Stimulated activated CD8-positive, alpha-beta memory T cell treated with anti-CD3 and anti-CD28 coated beads, Interleukin-4, amount 100 ng/mL, for 48 hours (primary cell): ENCODE measurements at regions not wholly inside any gene's neighbourhood (a gene's known extent, or its start where the extent isn't known, plus 50 kb on each side); places are given as distances from the start of the nearest gene placed in this dataset.
"Not testable (repeated sequence)": the region's sequence is repeated elsewhere in the genome, so short reads cannot be mapped to it uniquely, and the experiment has no call there.

ENCODE experiments used
- DNase-seq: peaks from one replicate; pipeline ENCODE4 v3.0.0-alpha.2; 2020

DNA sequence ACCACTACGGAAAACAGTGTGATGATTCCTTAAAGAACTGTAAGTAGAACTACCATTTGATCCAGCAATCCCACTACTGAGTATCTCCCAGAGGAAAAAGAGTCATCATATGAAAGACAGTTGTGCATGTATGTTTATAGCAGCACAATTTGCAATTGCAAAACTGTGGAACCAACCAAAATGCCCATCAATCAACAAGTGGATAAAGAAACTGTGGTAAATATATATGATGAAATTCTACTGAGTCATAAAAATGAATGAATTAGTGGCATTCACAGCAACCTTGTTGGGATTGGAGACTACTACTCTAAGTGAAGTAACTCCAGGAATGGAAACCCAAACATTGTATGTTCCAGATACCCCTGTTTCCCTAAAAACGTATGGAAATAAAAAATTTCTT, 337.0 kb upstream of the PTBP2 start:
- no peak for DNase-seq

DNA sequence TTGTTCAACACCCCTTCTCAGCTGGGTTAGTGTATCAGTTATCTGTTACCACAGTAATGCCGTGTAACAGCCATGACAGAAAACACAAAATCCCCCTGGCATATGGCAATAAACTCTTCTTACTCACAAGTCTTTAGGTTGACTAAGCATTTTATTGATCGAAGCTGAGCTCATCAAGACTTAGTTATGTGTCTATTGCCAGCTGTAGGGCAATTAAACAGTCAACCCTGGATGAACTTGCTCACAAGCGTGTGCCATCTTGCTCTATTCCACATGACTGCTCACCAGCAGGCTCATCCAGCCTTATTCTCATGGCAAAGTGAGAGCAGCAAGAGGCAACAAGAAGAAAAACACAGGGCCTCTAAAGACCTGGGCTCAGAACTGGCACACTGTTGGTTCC, 333.8 kb upstream of the PTBP2 start:
- no peak for DNase-seq

DNA sequence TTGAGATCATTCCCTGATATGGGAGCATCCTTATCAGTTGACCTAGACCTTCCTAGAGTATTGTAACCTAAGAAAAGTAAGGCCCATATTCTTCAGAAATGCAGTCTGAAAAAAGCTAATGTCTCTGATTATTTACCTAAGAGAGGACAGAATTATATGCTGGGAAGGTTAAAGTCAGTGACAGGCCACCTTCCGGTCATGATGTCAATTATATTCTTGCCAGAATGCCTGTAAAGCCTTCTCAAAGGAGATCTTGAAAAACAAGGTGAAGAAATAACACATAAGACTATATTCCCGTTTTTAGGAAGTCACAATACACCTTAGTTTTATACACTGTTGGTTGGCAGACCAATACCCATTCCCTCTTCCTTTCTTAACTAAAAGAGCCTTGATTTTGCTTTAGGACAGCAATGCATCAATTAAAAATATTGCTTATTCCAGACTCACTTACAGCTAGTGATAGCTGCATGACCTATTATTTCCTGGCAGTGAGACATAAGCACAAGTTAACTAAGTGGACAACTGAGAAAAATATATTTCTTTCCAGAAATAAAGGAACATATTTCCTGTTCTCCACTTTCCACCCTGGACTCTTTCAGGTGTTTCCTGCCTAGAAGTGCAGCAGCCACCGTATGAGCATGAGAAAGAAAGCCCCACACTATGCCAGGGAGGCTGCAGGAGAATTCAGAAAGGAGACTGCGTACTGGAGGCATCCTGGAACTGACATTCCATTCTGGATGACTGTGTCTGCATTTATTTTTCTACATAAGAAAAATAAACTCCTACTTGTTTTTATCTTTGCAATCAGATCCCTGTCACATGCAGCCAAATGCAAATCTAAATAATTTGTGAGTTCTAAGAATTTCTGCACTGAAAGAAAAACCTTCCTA, 332.9 kb upstream of the PTBP2 start:
- DNase-seq, result no peak

DNA sequence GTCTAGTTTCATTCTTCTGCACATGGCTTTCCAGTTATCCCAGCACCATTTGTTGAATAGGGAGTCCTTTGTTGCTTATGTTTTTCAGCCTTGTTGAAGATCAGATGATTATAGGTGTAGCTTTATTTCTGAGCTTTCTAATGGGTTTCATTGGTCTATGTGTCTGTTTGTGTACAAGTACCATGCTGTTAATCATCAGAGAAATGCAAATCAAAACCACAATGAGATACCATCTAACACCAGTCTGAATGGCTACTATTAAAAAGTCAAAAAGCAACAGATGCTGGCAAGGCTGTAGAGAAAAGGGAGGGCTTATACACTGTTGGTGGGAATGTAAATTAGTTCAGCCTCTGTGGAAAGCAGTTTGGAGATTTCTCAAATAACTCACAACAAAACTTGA, 321.5 kb upstream of the PTBP2 start:
- DNase-seq, result no peak

DNA sequence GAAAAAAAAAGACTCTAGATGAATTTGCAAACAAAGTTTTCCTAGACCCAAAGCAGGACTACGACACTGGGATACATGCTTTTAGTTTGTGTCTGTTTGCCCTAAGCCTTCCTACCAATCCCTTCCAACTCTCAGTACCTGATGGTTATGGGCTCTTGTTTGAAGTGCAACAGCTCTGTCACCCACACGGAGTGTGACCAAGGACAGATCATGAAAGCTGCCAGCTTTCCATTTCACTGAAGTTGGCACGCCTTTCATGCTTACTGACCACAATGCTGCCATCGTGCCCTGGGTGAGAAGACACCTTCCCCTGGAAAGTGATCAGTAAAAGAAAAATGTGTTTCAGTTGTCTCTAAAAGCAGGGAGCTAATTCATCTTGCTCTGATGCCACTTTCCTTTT, 312.5 kb upstream of the PTBP2 start:
- DNase-seq, result no peak

DNA sequence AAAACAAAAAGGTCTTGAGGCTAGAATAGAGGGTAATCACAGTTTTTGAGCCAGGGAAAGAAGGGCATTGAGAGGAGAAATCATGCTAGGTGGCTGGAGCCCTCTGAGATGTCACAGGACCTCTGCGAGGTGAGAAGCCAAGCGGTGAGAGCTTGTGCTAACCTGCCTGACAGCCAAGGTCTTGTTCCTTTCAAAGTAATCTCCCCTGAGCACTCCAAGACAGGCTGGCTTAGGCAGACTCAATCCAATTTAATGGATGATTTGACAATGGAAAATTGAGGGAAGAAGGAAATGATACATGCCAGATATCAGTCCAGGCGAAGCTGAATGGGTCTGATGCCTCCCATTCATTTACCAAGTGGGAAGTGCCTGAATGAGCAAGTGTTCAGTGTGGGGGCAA, 311.9 kb upstream of the PTBP2 start:
- DNase-seq, result no peak

DNA sequence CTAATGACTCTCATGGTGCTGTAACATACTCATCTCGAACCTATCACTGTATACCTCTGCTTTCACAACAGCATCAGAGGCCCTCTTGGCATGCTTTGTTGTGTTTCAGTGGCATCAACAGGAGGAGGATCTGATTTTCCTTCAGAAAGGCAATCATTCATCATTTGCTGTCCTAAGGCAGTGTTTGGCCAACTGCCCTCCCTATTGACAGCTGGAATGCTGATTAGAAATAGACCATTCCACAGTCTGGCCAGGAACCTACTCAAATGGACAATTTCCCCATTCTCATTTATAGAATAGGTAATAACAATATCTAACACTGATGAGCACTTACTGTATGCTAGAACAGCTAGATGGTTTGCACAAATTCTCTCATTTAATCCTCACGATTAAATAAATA, 310.6 kb upstream of the PTBP2 start:
- no peak for DNase-seq

DNA sequence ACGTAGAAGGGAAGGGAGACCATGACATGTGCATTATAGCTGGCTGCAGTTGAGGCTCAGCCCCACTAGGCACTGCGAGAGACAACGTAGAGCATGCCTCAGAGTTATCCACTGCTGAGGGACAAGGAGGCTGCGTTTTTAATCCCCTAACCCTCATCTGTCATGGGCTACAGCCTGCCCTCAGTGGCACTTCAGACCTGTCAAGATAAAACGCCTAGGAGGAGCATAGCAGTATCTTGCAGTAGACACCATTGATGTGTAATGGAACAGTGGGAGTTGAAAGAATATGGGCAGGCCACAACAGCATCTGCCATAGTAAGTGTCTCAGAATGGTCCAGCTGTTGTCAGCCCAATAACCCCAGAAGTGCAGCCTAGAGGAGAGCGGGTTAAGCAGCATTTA, 307.0 kb upstream of the PTBP2 start:
- DNase-seq, result no peak

DNA sequence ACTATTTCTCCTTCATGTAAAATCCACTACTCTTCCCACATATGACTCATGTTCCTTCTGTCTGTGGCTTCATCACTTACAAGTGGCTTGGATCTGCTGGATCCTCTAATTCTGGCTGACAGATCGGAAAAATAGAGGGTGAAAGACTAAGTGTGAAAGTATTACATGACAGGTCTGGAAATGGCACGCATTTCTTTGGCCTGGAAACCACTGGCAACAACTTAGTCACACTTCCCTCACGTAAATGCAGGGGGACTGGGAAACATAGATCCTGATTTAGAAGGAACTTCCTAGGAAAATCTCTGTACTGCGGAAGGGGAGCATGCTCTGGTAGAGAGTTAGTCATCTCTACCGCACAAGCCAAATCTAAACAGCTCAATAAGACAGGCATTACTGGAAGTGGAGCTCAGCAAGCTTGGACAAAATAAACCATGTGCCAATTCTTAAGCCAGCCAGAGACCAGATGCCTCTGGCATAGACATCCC, 305.4 kb upstream of the PTBP2 start:
- no peak for DNase-seq

DNA sequence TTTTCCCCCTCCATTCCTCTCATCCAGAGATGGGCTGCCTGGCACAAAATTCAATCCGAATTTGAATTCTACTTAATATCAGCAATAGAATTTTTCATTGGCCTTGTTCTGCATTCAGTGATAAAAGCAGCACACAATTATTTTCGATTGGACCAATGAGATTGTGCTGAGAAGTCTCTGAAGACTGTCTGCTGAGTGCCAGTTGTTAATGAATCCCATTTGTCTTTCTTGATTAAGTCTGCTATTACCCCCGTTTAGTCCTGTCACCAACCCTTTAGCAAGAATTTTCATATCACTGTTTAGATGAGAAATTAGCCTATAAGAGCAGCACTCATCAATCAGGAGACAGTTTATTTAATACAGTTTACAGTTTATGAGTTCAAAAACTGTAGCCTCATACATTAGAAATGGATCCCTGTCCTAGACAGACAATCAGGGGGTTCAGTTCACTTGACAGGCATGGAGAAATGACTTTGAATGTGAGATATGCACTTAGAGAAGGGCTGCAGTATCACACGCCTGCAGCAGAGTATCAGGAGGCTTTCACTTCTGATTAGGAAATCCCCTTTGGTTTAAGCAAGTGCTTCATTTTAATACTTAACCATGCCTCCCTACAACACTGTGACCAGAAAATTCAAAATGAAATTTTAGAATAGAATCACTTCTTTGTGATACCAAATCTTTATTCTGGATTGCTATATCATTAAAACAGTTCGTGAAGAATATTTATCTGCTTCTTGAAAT, 304.7 kb upstream of the PTBP2 start:
- DNase-seq, result no peak

DNA sequence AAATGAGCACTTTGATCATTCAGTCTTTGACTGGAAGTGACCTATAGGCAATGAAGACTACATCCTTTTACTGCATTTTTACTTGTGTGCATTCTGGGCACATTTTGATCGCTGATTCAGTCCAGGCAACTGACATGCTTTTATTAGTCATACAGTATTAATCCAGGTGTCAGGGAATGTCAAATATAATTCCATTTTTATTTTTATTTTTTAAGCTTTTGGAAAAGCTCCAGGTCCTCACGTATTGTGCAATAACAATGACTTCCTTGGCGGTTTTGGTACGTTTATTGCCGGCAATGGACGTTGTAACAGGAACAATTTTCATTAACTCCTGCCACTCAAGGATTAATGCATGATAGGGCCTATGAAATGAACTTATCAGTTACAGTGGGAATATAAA, 302.6 kb upstream of the PTBP2 start:
- DNase-seq, result no peak

DNA sequence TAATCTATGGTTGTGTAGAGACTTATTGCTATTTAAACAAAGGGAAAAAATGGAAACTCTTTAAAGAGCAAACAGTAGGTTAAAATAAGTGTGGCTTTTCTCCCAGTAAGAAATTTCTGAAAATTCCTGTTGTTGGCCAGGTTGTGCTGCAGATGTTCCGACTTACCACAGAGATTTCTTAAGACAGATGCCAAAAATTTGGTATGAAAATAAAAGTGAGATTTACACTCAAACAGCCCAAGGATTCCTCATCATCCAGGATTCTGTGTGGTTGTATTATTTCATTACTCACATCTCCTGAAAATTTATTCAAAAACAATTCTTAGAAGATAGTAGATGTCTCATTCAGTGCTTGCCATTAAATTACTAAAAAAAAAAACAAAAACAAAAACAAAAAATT, 296.7 kb upstream of the PTBP2 start:
- DNase-seq, result no peak

DNA sequence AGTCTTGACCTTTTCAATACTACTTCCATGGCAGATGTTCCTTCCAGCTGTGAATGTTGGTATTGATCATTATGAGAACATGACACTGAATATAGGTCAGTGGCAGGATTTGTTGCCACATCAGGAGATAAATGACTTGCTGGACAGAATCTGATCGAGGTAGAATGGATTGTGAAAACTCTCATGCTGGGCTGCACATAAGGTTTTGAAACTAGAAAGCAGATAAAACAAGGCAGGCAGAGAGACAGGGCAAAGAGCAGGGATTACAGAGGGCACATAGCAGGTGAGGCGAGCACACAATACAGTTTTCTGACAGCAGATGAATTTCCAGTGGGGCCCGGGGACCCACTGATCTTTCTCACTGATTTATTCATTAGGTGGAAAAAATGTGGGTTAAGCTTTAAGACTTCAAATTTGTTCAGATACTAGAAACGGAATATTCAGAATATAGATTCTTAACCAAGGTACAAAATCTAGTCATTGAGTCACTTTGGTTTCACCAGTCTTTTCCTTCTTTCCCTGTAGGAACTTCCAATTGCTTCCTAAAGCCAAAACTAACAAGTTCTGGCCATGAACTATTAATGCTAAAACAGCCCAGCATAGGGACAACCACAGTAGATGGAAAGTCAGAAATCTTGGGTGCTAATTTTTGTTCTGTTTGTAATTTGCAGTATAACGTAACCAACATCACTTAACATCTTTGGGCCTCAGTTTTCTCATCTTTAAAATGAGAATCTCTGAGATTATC, 296.0 kb upstream of the PTBP2 start:
- DNase-seq, result no peak

DNA sequence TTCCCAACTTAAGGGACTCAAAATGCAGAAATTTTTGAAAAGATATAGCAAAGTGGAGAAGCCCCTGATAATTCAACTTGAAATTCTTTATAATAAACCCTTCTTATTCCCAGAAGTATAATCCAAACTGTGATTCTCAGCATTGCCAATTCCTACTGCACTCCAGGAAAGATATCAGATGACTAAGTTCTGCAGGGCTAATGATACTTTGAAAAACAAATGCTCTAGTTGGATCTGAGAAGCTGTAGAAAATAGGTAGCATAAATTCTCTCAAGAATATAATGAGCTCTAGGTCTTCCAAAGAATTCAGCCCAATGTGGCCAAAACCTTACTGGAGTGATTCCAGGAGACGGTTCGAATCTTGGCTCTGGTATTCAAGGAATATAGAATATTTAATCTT, 294.0 kb upstream of the PTBP2 start:
- no peak for DNase-seq

DNA sequence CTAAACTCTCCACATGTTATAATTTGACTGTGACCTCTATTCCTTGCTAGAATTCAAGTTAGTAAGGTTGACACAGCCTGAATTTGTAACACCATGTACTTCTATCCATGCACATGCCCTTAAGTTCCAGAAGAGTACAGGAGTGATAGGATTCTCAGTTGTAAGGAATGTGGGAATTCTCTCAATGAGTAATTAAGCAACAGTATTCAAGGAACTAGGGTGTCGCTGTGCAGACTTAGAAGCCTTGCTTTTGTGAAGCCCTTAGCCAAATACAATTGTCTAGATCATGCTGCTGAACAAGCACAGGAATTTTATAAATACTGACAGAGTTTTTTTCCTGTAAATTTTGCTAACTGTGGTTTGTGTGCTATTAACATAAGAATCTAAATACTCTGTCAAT, 276.3 kb upstream of the PTBP2 start:
- no peak for DNase-seq

DNA sequence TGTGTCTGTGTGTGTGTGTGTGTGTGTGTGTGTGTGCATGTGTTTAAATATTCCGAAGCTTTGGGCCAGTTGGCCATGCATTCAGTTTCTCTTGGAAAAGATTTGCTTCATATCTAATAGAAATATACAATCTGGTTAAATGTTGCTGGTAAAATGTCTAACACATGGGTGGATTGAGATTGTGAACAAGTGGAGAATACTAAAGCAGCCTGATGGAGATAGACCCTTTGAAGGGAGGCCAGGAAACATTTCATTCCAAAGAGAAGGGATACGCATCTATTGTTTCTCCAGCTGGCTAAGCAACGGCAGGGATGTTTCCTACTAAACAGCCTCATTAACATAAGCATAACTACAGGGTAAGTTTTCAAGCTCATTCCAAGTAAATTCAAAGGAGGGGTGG, 257.5 kb upstream of the PTBP2 start:
- DNase-seq, result no peak

DNA sequence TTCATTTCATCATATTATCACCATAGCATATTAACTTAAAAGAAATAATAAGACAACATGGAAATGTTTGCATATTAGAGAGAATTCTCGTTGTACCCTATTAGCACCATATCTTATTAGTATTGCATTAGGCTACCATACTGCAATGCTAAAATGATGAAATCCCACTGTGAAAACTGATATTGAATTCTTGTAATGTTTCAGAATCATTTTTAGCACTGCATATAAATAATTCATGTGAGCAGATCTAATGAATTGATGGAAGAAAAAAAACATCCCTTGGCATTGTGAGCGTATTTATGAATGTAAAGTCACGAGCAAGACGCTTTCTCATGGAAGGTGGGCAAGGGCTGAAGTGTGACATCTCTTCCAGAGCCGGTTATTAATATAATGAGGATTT, 257.1 kb upstream of the PTBP2 start:
- DNase-seq, result no peak

DNA sequence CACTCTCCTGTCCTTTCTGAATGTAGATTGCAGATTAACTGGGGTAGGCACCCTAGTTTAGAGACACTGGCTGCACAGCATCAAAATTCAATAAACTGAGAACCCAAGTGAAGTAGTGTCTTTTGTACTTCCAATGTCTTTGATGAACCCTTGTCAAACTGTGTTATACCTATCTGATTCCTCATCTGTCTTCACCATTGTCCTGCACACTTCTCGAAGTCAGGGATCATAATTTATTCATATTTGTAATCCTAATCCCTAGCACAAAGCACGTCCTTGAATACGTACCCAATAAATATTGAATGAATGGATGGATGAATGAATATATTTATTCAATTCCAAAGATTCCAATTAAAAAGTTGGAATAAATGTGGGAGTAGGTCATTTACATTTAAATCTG, 256.6 kb upstream of the PTBP2 start:
- no peak for DNase-seq

DNA sequence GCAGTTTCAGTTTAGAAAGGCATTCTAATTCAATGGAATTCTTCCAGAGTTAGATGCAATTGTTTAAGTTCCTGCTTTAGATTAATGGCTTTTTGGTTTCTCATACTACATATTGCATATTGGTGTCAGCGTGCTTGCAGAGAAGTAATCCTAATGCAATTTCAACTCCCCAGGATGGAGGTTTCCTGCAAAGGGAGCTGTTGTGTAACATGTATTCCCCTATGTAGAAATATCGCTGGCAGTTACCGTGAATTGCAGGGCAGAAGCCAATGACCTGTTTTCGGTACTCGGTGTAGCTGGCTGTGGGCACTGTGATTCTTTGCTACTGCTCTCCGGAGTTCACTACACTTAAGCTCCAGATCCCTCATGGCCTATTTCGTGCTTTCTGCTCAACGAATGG, 256.1 kb upstream of the PTBP2 start:
- no peak for DNase-seq

DNA sequence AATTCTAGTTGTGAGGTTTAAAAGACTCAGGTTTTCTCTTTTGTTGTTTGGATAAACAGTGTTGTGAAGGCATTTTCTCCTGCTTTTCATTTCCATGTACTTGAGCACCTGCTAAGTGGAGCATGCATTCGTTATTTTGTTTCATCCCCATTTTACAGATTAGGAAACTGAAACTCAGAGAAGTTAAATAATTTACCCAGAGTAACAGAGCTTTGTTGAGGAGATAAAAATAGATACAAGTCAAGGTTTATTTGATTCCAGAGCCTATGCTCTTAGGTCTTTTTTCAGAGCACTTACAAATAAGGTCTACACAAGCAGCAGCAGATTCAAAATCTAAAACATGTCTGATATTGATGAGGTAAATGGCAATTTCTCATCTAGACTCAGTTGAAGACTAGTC, 254.7 kb upstream of the PTBP2 start:
- no peak for DNase-seq

DNA sequence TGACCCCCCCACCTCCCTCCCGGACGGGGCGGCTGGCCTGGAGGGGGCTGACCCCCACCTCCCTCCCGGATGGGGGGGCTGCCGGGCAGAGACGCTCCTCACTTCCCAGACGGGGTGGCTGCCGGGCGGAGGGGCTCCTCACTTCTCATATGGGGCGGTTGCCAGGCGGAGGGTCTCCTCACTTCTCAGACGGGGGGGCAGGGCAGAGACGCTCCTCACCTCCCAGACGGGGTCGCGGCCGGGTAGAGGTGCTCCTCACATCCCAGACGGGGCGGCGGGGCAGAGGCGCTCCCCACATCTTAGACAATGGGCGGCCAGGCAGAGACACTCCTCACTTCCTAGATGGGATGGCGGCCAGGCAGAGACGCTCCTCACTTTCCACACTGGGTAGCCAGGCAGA, 251.9 kb upstream of the PTBP2 start:
- DNase-seq, result not testable (repeated sequence)

DNA sequence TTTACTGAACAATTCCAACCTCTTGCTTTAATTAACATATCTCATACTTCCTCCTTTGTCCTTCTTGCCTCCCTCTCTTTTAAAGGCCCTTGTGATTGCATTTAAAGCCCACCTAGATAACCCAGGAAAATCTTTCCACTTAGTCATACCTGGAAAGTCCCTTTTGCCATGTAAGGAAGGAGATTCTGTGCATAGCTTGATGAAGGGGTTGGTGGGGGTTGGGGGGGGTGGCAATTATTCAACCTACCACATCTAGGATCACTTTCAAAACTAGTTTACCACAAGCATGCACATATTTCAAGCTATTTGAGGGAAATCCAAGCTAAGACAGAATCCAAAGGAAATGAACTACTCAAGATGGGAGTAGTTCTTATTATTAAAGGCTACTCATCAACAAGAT, 249.1 kb upstream of the PTBP2 start:
- no peak for DNase-seq

DNA sequence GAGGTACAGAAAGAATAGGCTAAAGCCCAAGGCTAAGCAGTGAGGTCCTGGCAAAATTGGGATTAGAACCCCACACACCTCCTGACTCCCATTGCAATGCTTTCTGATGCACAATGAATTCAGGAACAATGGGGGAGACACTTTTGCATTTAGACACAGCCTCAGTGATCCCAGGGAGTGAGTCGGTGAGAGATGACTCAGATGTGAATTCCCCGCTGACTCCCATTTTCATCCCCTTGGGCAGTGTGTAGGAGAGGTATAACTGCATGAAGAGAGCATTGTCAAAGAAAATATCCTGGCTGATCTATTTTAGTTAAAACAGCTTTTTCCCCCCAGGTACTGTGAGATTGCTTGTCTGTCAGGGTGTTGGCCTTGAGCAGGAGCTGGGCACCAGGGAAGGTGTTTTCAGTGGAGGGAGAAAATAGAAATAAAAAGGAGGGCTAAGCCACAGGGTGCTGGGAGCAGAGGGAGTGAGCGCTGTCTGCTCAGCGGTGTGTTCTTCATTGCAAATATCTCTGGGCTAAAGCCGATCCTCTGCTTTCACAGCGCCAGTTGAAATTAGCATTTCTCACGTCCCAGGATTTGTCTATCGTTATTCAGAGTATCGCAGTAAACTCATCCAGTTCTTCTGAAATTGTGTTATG, 247.7 kb upstream of the PTBP2 start:
- DNase-seq, result no peak
